ENCODE measurements at regions not wholly inside any gene's neighbourhood (a gene's known extent, or its start where the extent isn't known, plus 50 kb on each side); places are given as distances from the start of the nearest gene placed in this dataset.
"Not testable (repeated sequence)": the region's sequence is repeated elsewhere in the genome, so short reads cannot be mapped to it uniquely, and the experiment has no call there.

- CTCF ChIA-PET: no interaction called here
- POLR2A ChIA-PET: no interaction called here
- Mint-ChIP-seq H3K27ac (no peak overlapping the region), H3K4me3 (no peak overlapping the region), H3K27me3 (ENCODE audit: low read depth) (peaks cover 6% of the 10 kb centered on the region), H3K36me3 (ENCODE audit: low read depth) (no peaks in the 10 kb centered on the region), H3K9me3 (ENCODE audit: insufficient read depth) (peaks cover 4% of the 10 kb centered on the region), H3K4me1 (ENCODE audit: low read depth) (no peaks in the 10 kb centered on the region)
- ATAC-seq (no peak), DNase-seq (no peak)
Observed at GRCh38 chr3:43844757-43845156, 154.0 kb downstream of the ABHD5 start.

- H3K27me3 Mint-ChIP-seq (ENCODE audit: low read depth): peaks cover 11% of the 10 kb centered on the region
- H3K4me1 Mint-ChIP-seq (ENCODE audit: low read depth); H3K4me3 Mint-ChIP-seq; H3K27ac Mint-ChIP-seq; H3K36me3 Mint-ChIP-seq (ENCODE audit: low read depth); H3K9me3 Mint-ChIP-seq (ENCODE audit: insufficient read depth); CTCF ChIA-PET; POLR2A ChIA-PET; ATAC-seq; DNase-seq: not testable (repeated sequence)
Observed at GRCh38 chr3:43845553-43845952, 154.8 kb downstream of the ABHD5 start.

DNA sequence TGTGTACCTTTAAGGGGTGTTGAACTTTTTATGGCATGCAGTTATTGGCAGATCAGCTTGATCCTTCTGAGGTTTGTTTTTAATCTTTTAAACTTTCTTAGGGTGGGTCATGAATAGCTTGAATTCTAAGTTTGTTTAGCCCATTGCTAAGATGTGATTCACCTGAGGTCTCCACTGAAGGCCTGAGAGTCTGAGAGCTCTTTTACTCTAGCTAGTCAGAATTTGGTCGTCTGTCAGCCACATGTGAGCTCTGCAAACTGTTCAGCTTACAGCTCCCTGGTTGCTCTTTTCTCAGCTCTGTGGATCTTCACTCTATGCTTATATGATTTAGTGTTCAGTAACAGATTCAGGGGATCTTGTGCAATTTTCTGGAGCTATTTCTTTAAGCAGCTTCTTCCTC lies 161.3 kb downstream of the ABHD5 start:
- Mint-ChIP-seq H3K27me3 (ENCODE audit: low read depth) (peaks cover 36% of the 10 kb centered on the region), H3K4me1 (ENCODE audit: low read depth) (no peaks in the 10 kb centered on the region), H3K4me3 (no peak overlapping the region), H3K9me3 (ENCODE audit: insufficient read depth) (no peaks in the 10 kb centered on the region), H3K36me3 (ENCODE audit: low read depth) (no peaks in the 10 kb centered on the region), H3K27ac (no peak overlapping the region)
- no peak for ATAC-seq
- no peak for DNase-seq
- CTCF ChIA-PET: no interaction called here
- POLR2A ChIA-PET: interaction anchor here (0.7 kb wide), 1 partner anchor 373 kb away, joined by 3 read pairs; no protein-coding TSS in a partner anchor

GRCh38 chr3:43854283-43854682 lies 163.5 kb downstream of the ABHD5 start:
- ChIA-PET POLR2A (no interaction called here), CTCF (interaction anchor here (0.9 to 2.8 kb wide), 5 partner anchors 11 to 344 kb away, joined by 3 to 13 read pairs (median 4); no protein-coding TSS in a partner anchor)
- Mint-ChIP-seq H3K4me1 (ENCODE audit: low read depth) (no peaks in the 10 kb centered on the region), H3K9me3 (ENCODE audit: insufficient read depth) (no peaks in the 10 kb centered on the region), H3K4me3 (no peak overlapping the region), H3K27me3 (ENCODE audit: low read depth) (peaks cover 51% of the 10 kb centered on the region), H3K27ac (no peak overlapping the region), H3K36me3 (ENCODE audit: low read depth) (no peaks in the 10 kb centered on the region)
- DNase-seq (no peak), ATAC-seq (no peak)

DNA sequence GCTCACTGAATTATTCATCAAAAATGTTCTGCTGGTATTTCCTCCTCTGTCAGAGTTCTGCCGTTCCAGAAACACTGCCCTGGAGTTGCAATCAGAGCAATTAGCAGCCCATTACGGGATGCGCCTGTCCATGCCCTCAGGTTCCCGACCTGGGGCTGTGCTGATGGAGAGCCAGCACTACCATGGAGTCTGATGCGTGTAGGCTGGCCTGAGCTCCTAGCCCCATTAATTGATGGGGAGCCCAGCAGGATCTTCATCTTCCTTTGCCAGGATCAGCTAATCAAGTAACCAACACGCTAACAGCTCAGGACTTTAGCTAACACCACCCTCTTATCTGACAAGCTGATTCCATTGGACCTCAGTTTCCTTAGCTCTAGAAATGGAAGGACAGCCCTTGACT lies 164.2 kb downstream of the ABHD5 start:
- no peaks in the 10 kb centered on the region for H3K36me3 Mint-ChIP-seq (ENCODE audit: low read depth)
- no peaks in the 10 kb centered on the region for H3K9me3 Mint-ChIP-seq (ENCODE audit: insufficient read depth)
- ATAC-seq (no peak), DNase-seq (no peak)
- ChIA-PET POLR2A (no interaction called here), CTCF (interaction anchor here (0.8 to 2.8 kb wide), 17 partner anchors 8 to 379 kb away, joined by 3 to 14 read pairs (median 4); no protein-coding TSS in a partner anchor)
- H3K27ac Mint-ChIP-seq: no peak overlapping the region
- H3K4me1 Mint-ChIP-seq (ENCODE audit: low read depth): no peaks in the 10 kb centered on the region
- H3K27me3 Mint-ChIP-seq (ENCODE audit: low read depth): peaks cover 56% of the 10 kb centered on the region
- H3K4me3 Mint-ChIP-seq: no peak overlapping the region

DNA sequence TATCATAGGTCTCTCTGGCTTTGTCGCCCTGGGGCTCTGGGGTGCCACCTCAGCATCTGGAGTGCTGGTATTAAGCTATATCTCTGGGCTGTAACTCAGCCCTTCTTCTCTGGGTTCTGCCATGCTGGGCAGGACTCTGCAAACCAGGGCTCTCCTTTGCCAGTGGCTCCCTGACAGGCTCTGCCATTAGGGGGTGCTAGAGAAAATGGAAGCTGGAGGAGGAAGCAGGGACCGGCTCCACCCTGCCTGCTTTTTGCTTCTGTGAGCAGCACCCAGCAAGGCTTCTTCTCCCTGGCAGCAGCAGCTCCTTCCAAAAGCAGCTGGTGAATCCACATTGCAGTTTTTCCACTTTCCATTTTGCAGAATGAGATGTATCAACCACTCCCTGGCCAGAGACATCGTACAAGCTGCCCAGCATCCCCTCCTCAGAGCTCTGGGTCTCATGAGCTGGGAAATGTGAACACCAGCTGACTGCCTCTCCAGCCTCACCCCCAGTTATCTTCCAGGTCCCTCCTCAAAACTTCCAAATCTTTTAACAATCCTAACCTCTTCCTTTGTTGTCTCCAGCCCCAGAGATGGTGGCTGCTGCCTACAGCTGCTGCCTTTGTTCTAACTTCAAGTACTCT lies 165.0 kb downstream of the ABHD5 start:
- H3K27me3 Mint-ChIP-seq (ENCODE audit: low read depth): peaks cover 51% of the 10 kb centered on the region
- H3K4me3 Mint-ChIP-seq: no peak overlapping the region
- H3K9me3 Mint-ChIP-seq (ENCODE audit: insufficient read depth): no peaks in the 10 kb centered on the region
- DNase-seq (peak; percentile 69), ATAC-seq (peak; percentile 68)
- H3K36me3 Mint-ChIP-seq (ENCODE audit: low read depth): no peaks in the 10 kb centered on the region
- POLR2A ChIA-PET: no interaction called here
- no peak overlapping the region for H3K27ac Mint-ChIP-seq
- CTCF ChIA-PET: interaction anchor here (0.5 to 2.8 kb wide), 28 partner anchors 9 to 378 kb away, joined by 3 to 14 read pairs (median 4); no protein-coding TSS in a partner anchor
- H3K4me1 Mint-ChIP-seq (ENCODE audit: low read depth): no peaks in the 10 kb centered on the region

DNA sequence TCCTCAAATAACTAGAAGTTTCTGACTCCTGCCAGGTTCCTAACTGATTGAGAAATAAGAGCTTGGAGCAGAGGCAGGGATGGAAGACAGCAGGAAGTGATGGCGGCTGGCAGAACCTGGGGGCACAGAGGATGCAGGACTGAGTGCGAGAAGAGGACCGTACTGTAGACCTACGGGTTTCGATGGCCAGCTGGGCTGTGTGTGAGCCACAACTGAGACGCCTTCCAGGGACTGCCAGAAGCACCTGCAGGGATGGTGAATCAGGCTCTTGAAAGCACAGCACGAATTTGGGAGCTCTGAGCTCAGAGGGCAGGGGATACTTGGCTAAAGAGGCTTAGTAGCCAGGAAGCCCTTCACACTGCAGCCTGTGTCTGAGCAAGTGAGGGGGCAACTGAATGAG lies 165.6 kb downstream of the ABHD5 start:
- Mint-ChIP-seq H3K9me3 (ENCODE audit: insufficient read depth) (no peaks in the 10 kb centered on the region), H3K27ac (no peak overlapping the region), H3K4me3 (no peak overlapping the region), H3K36me3 (ENCODE audit: low read depth) (no peaks in the 10 kb centered on the region), H3K27me3 (ENCODE audit: low read depth) (peaks cover 47% of the 10 kb centered on the region), H3K4me1 (ENCODE audit: low read depth) (no peaks in the 10 kb centered on the region)
- ATAC-seq (no peak), DNase-seq (no peak)
- ChIA-PET POLR2A (no interaction called here), CTCF (interaction anchor here (0.5 to 2.8 kb wide), 23 partner anchors 9 to 377 kb away, joined by 3 to 14 read pairs (median 4); no protein-coding TSS in a partner anchor)

DNA sequence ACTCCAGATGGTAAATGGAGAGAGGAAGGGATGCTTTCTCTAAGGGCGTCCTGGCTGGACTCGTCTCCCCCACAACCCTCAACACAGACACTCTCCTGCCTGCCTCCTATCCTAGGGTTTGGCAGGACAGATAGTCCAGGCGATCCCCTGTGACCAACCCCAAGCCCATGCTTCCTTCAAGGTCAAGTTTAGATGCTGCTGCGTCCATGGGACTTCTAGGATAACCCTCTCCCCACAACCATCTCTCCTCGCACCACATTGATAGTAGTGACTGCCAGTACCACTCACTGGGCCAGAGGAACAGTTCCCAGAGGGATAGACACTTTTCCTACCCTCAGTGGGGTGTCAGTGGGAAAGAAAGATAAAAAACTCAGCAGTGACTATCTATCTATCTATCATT lies 166.0 kb downstream of the ABHD5 start:
- no peaks in the 10 kb centered on the region for H3K36me3 Mint-ChIP-seq (ENCODE audit: low read depth)
- H3K4me3 Mint-ChIP-seq: no peak overlapping the region
- ChIA-PET CTCF (interaction anchor here (1.0 to 2.8 kb wide), 6 partner anchors 13 to 342 kb away, joined by 3 to 14 read pairs (median 8); no protein-coding TSS in a partner anchor), POLR2A (no interaction called here)
- H3K27ac Mint-ChIP-seq: no peak overlapping the region
- no peak for DNase-seq
- no peaks in the 10 kb centered on the region for H3K4me1 Mint-ChIP-seq (ENCODE audit: low read depth)
- H3K27me3 Mint-ChIP-seq (ENCODE audit: low read depth): peaks cover 44% of the 10 kb centered on the region
- ATAC-seq: no peak
- no peaks in the 10 kb centered on the region for H3K9me3 Mint-ChIP-seq (ENCODE audit: insufficient read depth)

GRCh38 chr3:43857361-43858293 lies 166.9 kb downstream of the ABHD5 start:
- no peak for ATAC-seq
- H3K27me3 Mint-ChIP-seq (ENCODE audit: low read depth): peaks cover 39% of the 10 kb centered on the region

GRCh38 chr3:43858294-43858701 lies 167.6 kb downstream of the ABHD5 start:
- H3K4me3 Mint-ChIP-seq: no peak overlapping the region

More at GRCh38 chr3:43857361-43858293, 166.9 kb downstream of the ABHD5 start:
- CTCF ChIA-PET: no interaction called here
- Mint-ChIP-seq H3K4me3 (no peak overlapping the region), H3K36me3 (ENCODE audit: low read depth) (no peaks in the 10 kb centered on the region), H3K27ac (no peak overlapping the region), H3K4me1 (ENCODE audit: low read depth) (no peaks in the 10 kb centered on the region), H3K9me3 (ENCODE audit: insufficient read depth) (no peaks in the 10 kb centered on the region)
- no peak for DNase-seq
- POLR2A ChIA-PET: no interaction called here

DNA sequence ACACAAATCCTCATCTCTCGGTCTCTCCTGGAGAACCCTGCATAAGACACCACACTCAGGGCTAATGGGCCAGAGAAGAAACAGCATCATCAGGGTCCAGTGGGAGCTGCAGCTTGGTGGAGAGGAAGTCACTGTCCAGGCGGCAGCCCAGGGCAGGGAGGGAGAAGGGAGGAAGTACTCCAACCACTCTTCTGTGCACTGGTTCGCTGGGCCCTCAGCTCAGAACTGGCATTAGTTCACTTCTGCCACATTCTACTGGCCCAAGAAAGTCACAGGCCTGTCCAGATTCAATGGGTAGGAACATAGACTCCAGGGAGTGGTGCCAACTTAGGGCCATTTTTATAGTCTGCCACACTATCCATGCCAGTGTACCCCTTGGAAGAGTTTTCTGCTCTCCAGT lies 169.0 kb downstream of the ABHD5 start:
- peaks cover 34% of the 10 kb centered on the region for H3K27me3 Mint-ChIP-seq (ENCODE audit: low read depth)
- no peaks in the 10 kb centered on the region for H3K36me3 Mint-ChIP-seq (ENCODE audit: low read depth)
- POLR2A ChIA-PET: no interaction called here
- no peak overlapping the region for H3K27ac Mint-ChIP-seq
- H3K4me1 Mint-ChIP-seq (ENCODE audit: low read depth): no peaks in the 10 kb centered on the region
- no peaks in the 10 kb centered on the region for H3K9me3 Mint-ChIP-seq (ENCODE audit: insufficient read depth)
- ATAC-seq: no peak
- H3K4me3 Mint-ChIP-seq: no peak overlapping the region
- DNase-seq: no peak
- CTCF ChIA-PET: interaction anchor here (1.6 kb wide), 1 partner anchor 339 kb away, joined by 3 read pairs; no protein-coding TSS in a partner anchor

More at GRCh38 chr3:43858294-43858701, 167.6 kb downstream of the ABHD5 start:
- Mint-ChIP-seq H3K27me3 (ENCODE audit: low read depth) (peaks cover 42% of the 10 kb centered on the region), H3K9me3 (ENCODE audit: insufficient read depth) (no peaks in the 10 kb centered on the region), H3K4me1 (ENCODE audit: low read depth) (no peaks in the 10 kb centered on the region), H3K27ac (no peak overlapping the region), H3K36me3 (ENCODE audit: low read depth) (no peaks in the 10 kb centered on the region)
- ChIA-PET CTCF (interaction anchor here (1.6 kb wide), 1 partner anchor 341 kb away, joined by 3 read pairs; no protein-coding TSS in a partner anchor), POLR2A (no interaction called here)
- no peak for DNase-seq
- ATAC-seq: no peak

- no peak overlapping the region for H3K4me3 Mint-ChIP-seq
- no peaks in the 10 kb centered on the region for H3K36me3 Mint-ChIP-seq (ENCODE audit: low read depth)
- ATAC-seq: no peak
- POLR2A ChIA-PET: no interaction called here
- H3K27me3 Mint-ChIP-seq (ENCODE audit: low read depth): peaks cover 29% of the 10 kb centered on the region
- DNase-seq: no peak
- H3K9me3 Mint-ChIP-seq (ENCODE audit: insufficient read depth): no peaks in the 10 kb centered on the region
- H3K27ac Mint-ChIP-seq: no peak overlapping the region
- no peaks in the 10 kb centered on the region for H3K4me1 Mint-ChIP-seq (ENCODE audit: low read depth)
- CTCF ChIA-PET: no interaction called here
Observed at GRCh38 chr3:43861635-43862034, 170.9 kb downstream of the ABHD5 start.
